ENCODE measurements at regions not wholly inside any gene's neighbourhood (a gene's known extent, or its start where the extent isn't known, plus 50 kb on each side); places are given as distances from the start of the nearest gene placed in this dataset.

DNA sequence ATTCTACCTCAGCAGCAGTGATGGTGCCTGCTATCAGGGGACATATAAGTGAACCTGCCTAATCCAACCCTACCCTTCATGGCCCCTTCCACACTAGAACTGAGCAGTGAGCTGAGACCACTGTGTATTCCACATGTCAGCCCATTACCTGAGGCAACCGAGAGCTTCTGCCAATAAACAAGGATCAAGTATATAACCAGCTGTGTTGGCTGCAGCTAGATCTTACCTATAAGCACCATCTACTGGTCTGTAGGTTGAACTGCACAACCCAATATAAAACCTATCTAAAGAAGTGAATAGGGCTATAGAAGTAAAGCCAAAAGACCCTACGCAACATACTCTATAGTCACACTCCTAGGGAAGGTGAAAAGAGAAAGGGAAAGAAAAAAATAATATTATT, 376.9 kb downstream of the HHIPL2 start:
- H3K79me2 ChIP-seq (ENCODE audit: insufficient read depth, low read length), result no peaks in the 10 kb centered on the region
- no peaks in the 10 kb centered on the region for H3K9me2 ChIP-seq (replicated peaks; ENCODE audit: low read depth, low read length)
- peak overlapping the region; percentile 18; the same call in 1 of the 2 replicates for H2AFZ ChIP-seq (ENCODE audit: low read length)
- no peak overlapping the region for H3K9ac ChIP-seq (ENCODE audit: low read depth, low read length, poor library complexity, severe bottlenecking)
- H3K4me1 ChIP-seq (ENCODE audit: insufficient read depth, low read length, poor library complexity, severe bottlenecking), result no peaks in the 10 kb centered on the region
- H3K9me3 ChIP-seq (ENCODE audit: insufficient read depth, low read depth, low read length), result no peaks in the 10 kb centered on the region; the same call in 1 of the 2 replicates
- H3K36me3 ChIP-seq (ENCODE audit: insufficient read depth, low read length), result no peaks in the 10 kb centered on the region
- no peak for TF ChIP-seq EZH2phosphoT487 (IDR thresholded peaks at IDR 0.05; ENCODE audit: borderline replicate concordance)
- peak; percentile 85 for TF ChIP-seq CTCF (conservative IDR thresholded peaks at IDR 0.05; ENCODE audit: low read length)
- no peaks in the 10 kb centered on the region for H3F3A ChIP-seq (ENCODE audit: low read depth)
- H3K27me3 ChIP-seq (ENCODE audit: insufficient read depth, low read length, poor library complexity, severe bottlenecking), result no peaks in the 10 kb centered on the region
- H3K4me3 ChIP-seq (ENCODE audit: low read length, poor library complexity, severe bottlenecking), result no peak overlapping the region
- H4K20me1 ChIP-seq (ENCODE audit: insufficient read depth, low read length, poor library complexity, severe bottlenecking), result no peaks in the 10 kb centered on the region
- no peak overlapping the region for H3K4me2 ChIP-seq (ENCODE audit: low read depth, low read length, poor library complexity, severe bottlenecking)

DNA sequence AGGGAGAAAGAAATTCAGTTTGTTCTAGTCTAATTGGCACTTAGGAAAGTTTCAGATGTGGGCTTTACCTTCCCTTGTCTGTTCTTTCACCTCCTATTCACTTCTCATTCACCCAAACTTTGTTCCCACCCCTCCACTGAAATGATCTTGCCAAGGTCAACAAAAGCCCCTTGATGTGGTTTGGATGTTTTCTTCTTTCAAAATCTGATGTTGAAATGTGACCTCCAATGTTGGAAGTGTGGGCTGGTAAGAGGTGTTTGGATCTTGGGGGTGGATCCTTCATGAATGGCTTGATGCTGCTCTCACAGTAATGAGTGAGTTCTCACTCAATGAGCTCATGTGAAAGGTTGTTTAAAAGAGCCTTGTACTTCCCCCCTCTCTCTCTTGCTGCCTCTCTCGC, 379.3 kb downstream of the HHIPL2 start:
- H3K9me3 ChIP-seq (ENCODE audit: insufficient read depth, low read depth, low read length), result no peaks in the 10 kb centered on the region
- H3K27me3 ChIP-seq (ENCODE audit: insufficient read depth, low read length, poor library complexity, severe bottlenecking), result no peaks in the 10 kb centered on the region
- H4K20me1 ChIP-seq (ENCODE audit: insufficient read depth, low read length, poor library complexity, severe bottlenecking), result no peaks in the 10 kb centered on the region
- H2AFZ ChIP-seq (ENCODE audit: low read length), result 0 out of 2 replicates have a peak overlapping the region, but pooled peaks have one; percentile 41
- no peaks in the 10 kb centered on the region for H3K9me2 ChIP-seq (replicated peaks; ENCODE audit: low read depth, low read length)
- no peaks in the 10 kb centered on the region for H3K79me2 ChIP-seq (ENCODE audit: insufficient read depth, low read length)
- H3K36me3 ChIP-seq (ENCODE audit: insufficient read depth, low read length), result no peaks in the 10 kb centered on the region
- H3K4me1 ChIP-seq (ENCODE audit: insufficient read depth, low read length, poor library complexity, severe bottlenecking), result no peaks in the 10 kb centered on the region
- H3K4me3 ChIP-seq (ENCODE audit: low read length, poor library complexity, severe bottlenecking), result no peak overlapping the region
- no peak overlapping the region for H3K9ac ChIP-seq (ENCODE audit: low read depth, low read length, poor library complexity, severe bottlenecking)
- TF ChIP-seq EZH2phosphoT487 (IDR thresholded peaks at IDR 0.05; ENCODE audit: borderline replicate concordance), result no peak
- TF ChIP-seq CTCF (conservative IDR thresholded peaks at IDR 0.05; ENCODE audit: low read length), result no peak
- H3F3A ChIP-seq (ENCODE audit: low read depth), result no peaks in the 10 kb centered on the region
- no peak overlapping the region for H3K4me2 ChIP-seq (ENCODE audit: low read depth, low read length, poor library complexity, severe bottlenecking)

GRCh38 chr1:222167896-222168295, 380.0 kb downstream of the HHIPL2 start:
- Histone ChIP-seq H2AFZ (ENCODE audit: low read length) (no peak overlapping the region), H3K9me2 (replicated peaks; ENCODE audit: low read depth, low read length) (no peaks in the 10 kb centered on the region), H4K20me1 (ENCODE audit: insufficient read depth, low read length, poor library complexity, severe bottlenecking) (no peaks in the 10 kb centered on the region), H3K9ac (ENCODE audit: low read depth, low read length, poor library complexity, severe bottlenecking) (no peak overlapping the region), H3K4me1 (ENCODE audit: insufficient read depth, low read length, poor library complexity, severe bottlenecking) (no peaks in the 10 kb centered on the region), H3K79me2 (ENCODE audit: insufficient read depth, low read length) (no peaks in the 10 kb centered on the region), H3K4me2 (ENCODE audit: low read depth, low read length, poor library complexity, severe bottlenecking) (no peak overlapping the region), H3K4me3 (ENCODE audit: low read length, poor library complexity, severe bottlenecking) (no peak overlapping the region), H3K36me3 (ENCODE audit: insufficient read depth, low read length) (no peaks in the 10 kb centered on the region), H3F3A (ENCODE audit: low read depth) (no peaks in the 10 kb centered on the region), H3K27me3 (ENCODE audit: insufficient read depth, low read length, poor library complexity, severe bottlenecking) (no peaks in the 10 kb centered on the region), H3K9me3 (ENCODE audit: insufficient read depth, low read depth, low read length) (no peaks in the 10 kb centered on the region)
- TF ChIP-seq EZH2phosphoT487 (IDR thresholded peaks at IDR 0.05; ENCODE audit: borderline replicate concordance) (no peak), CTCF (conservative IDR thresholded peaks at IDR 0.05; ENCODE audit: low read length) (no peak)
